Kidney (tissue), 13 donors: ENCODE measurements at regions not wholly inside any gene's neighbourhood (a gene's known extent, or its start where the extent isn't known, plus 50 kb on each side); places are given as distances from the start of the nearest gene placed in this dataset.

Source experiments
- DNase-seq, 5 donors: peaks; one replicate each; pipeline ENCODE4 v3.0.0-alpha.2; 2013 to 2020
- FAIRE-seq: peaks from 2 replicates; lab custom pipeline; 2012; peaks lifted over from hg19 to GRCh38; lab: Jason Lieb, UNC
- H3K27ac ChIP-seq, 2 donors: one replicate each; pipeline ENCODE4 v1.7.0; 2013; ENCODE audit warnings: low read depth in 2 of 2, low read length in 2 of 2, inconsistent platforms in 1 of 2
- H3K27me3 ChIP-seq: one replicate; pipeline ENCODE4 v1.7.1; 2013; ENCODE audit warnings: low read length, inconsistent platforms; ENCODE audit not compliant: control insufficient read depth, insufficient read depth
- H3K36me3 ChIP-seq, 3 donors: one replicate each; pipeline versions ENCODE4 v1.7.0 to v1.7.1; 2013; ENCODE audit warnings: low read length in 3 of 3, control low read depth in 1 of 3, inconsistent platforms in 1 of 3; ENCODE audit not compliant: insufficient read depth in 3 of 3, control insufficient read depth in 2 of 3
- H3K4me1 ChIP-seq, 3 donors: one replicate each; pipeline versions ENCODE4 v1.7.0 to v1.7.1; 2013; ENCODE audit warnings: low read length in 3 of 3, inconsistent platforms in 1 of 3, low read depth in 1 of 3; ENCODE audit not compliant: control insufficient read depth in 2 of 3, insufficient read depth in 2 of 3
- H3K4me3 ChIP-seq, 3 donors: one replicate each; pipeline versions ENCODE4 v1.7.0 to v1.8.1; 2013; ENCODE audit warnings: low read length in 3 of 3, control low read depth in 1 of 3, inconsistent platforms in 1 of 3
- H3K9ac ChIP-seq, 3 donors: one replicate each; pipeline versions ENCODE4 v1.7.0 to v1.7.1; 2013; ENCODE audit warnings: low read length in 3 of 3, control low read depth in 1 of 3, inconsistent platforms in 1 of 3
- H3K9me3 ChIP-seq, 3 donors: one replicate each; pipeline versions ENCODE4 v1.7.0 to v1.7.1; 2013; ENCODE audit warnings: low read length in 3 of 3, control low read depth in 1 of 3, inconsistent platforms in 1 of 3; ENCODE audit not compliant: control insufficient read depth in 2 of 3, insufficient read depth in 1 of 3
- intact Hi-C: fragments of 100-400 bp; cut with DNase I; formaldehyde crosslinking; loops from one replicate; pipeline ENCODE4 v1.11.1; 2022
- TF ChIP-seq, protein P1 (sequence below): IDR thresholded peaks from 3 replicates; pipeline ENCODE4 v1.5.1; 2012; ENCODE audit warnings: mild to moderate bottlenecking, moderate library complexity, borderline replicate concordance; ENCODE audit not compliant: insufficient read depth; ENCODE audit errors: extremely low read depth
- donor health status: control.
- donor health status: control.
- donor health status: control.
- donor health status: control.
- donor health status: control.
- donor health status: DM: yes; HTN: yes; CAD: no.
- donor health status: Normal renal cell carcinoma (clear cell type).

DNA sequence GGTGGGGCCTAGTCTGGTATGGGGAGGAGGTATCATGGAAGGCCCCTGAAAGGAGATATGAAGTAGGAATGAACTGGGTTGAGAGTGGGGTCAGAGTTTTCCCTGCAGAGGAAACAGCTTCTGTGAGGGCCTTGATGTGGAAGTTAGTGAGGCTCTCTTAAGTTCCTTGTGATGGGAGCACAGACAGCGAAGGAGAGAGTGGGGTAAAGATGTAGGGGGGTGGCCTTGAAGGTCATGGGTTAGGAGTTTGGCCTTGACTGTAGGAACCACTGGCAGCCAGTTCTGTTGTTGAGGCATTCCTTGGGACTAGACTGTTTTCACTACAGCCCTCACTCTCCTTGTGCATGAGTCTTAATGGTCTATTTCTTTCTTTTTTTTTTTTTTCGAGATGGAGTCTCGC is 77.8 kb upstream of the NMNAT3 start:
- TF ChIP-seq, protein P1, sequence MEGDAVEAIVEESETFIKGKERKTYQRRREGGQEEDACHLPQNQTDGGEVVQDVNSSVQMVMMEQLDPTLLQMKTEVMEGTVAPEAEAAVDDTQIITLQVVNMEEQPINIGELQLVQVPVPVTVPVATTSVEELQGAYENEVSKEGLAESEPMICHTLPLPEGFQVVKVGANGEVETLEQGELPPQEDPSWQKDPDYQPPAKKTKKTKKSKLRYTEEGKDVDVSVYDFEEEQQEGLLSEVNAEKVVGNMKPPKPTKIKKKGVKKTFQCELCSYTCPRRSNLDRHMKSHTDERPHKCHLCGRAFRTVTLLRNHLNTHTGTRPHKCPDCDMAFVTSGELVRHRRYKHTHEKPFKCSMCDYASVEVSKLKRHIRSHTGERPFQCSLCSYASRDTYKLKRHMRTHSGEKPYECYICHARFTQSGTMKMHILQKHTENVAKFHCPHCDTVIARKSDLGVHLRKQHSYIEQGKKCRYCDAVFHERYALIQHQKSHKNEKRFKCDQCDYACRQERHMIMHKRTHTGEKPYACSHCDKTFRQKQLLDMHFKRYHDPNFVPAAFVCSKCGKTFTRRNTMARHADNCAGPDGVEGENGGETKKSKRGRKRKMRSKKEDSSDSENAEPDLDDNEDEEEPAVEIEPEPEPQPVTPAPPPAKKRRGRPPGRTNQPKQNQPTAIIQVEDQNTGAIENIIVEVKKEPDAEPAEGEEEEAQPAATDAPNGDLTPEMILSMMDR = no peak
- intact Hi-C loops = no loop called here
- FAIRE-seq = no peak

DNA sequence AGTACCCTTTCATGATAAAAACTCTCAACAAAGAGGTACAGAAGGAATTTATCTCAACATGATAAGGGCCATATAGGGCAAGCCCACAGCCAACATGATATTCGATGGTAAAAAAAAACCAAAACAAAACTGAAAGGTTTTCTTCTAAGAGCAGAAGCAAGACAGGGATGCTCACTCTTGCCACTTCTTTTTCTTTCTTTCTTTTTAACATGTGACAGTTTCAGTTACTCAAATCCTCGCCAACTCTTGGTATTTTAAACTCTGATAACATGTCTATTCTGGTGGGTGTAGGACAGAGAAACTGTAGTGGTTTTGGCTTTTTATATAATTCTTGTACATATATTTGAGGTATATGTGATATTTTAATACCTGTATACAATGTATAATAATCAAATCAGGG is 74.0 kb upstream of the NMNAT3 start:
- no peak for DNase-seq
- H3K9me3 ChIP-seq = peaks cover 0 to 4% (median 0%) of the 10 kb centered on the region in 3 donors
- H3K36me3 ChIP-seq = no peaks in the 10 kb centered on the region
- no peak overlapping the region for H3K9ac ChIP-seq
- H3K27me3 ChIP-seq = no peaks in the 10 kb centered on the region
- no peaks in the 10 kb centered on the region for H3K4me1 ChIP-seq
- no peak for FAIRE-seq
- no peak overlapping the region for H3K4me3 ChIP-seq
- H3K27ac ChIP-seq = no peak overlapping the region
- TF ChIP-seq, protein P1 = no peak
- intact Hi-C loops = no loop called here

More for the DNA sequence above, 77.8 kb upstream of the NMNAT3 start:
- Histone ChIP-seq H3K9me3 (no peaks in the 10 kb centered on the region), H3K4me3 (no peak overlapping the region), H3K27me3 (no peaks in the 10 kb centered on the region), H3K36me3 (no peaks in the 10 kb centered on the region), H3K4me1 (no peaks in the 10 kb centered on the region), H3K9ac (no peak overlapping the region), H3K27ac (no peak overlapping the region)
- DNase-seq = no peak

DNA sequence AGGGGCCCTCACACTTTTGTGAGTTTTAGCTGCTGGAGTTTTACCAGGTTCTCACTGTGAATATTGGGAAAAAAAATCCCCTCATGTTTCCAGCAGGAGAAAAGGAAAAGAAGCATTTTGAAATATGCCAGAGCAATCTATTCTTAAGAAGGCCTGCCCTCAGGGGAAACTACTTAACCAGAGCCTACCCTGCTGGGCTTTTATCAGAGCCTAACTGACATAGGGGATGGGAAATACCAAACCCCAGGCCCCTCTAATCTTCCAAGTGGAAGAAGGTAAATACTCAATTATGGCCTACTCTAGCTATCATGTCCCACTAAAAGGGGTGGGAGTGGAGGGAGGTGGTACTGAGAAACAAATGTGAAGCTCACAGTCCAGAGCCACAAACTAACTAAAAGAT is 68.7 kb upstream of the NMNAT3 start:
- Histone ChIP-seq H3K9me3 (peaks cover 0 to 4% (median 0%) of the 10 kb centered on the region in 3 donors), H3K4me1 (no peaks in the 10 kb centered on the region), H3K27me3 (no peaks in the 10 kb centered on the region), H3K36me3 (no peaks in the 10 kb centered on the region), H3K27ac (no peak overlapping the region), H3K4me3 (no peak overlapping the region), H3K9ac (no peak overlapping the region)
- TF ChIP-seq, protein P1 = no peak
- DNase-seq (no peak), FAIRE-seq (no peak)
- intact Hi-C loops = no loop called here

DNA sequence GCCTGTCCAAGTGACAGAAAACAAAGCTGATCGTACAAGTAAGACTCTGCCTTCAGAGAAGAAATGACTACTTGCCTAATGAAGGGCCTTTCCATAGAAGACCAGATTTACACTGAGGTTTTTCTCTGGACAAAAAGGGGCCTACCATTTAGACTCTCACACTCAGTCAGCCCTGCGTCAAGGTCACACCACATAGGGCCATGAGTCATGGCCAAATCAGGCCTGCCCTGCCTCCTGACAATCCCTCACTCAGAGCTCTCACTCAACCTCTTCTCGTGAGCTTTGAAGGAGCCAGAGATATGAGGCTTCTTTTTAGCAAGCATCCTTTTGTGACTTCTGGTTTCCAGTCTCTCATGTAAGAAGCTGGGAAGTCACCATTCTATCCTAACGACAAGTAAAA is 68.1 kb upstream of the NMNAT3 start:
- no peak overlapping the region for H3K9ac ChIP-seq
- H3K27me3 ChIP-seq = no peaks in the 10 kb centered on the region
- no peak overlapping the region for H3K4me3 ChIP-seq
- FAIRE-seq (no peak), DNase-seq (no peak)
- no peaks in the 10 kb centered on the region for H3K4me1 ChIP-seq
- H3K36me3 ChIP-seq = no peaks in the 10 kb centered on the region
- intact Hi-C loops = no loop called here
- H3K9me3 ChIP-seq = peaks cover 0 to 4% (median 0%) of the 10 kb centered on the region in 3 donors
- TF ChIP-seq, protein P1 = no peak
- no peak overlapping the region for H3K27ac ChIP-seq
